HG03139 (cell line): ENCODE measurements at regions not wholly inside any gene's neighbourhood (a gene's known extent, or its start where the extent isn't known, plus 50 kb on each side); places are given as distances from the start of the nearest gene placed in this dataset.

Experiments
- ATAC-seq: cut with Tn5 transposase; IDR thresholded peaks from one replicate; pipeline ENCODE4 v1.9.1; 2021; ENCODE audit not compliant: unreplicated experiment

- ATAC-seq: no peak
Measured at GRCh38 chr6:8527818-8528217, 92.5 kb upstream of the SLC35B3 start.

GRCh38 chr6:8526624-8527023, 91.3 kb upstream of the SLC35B3 start:
- ATAC-seq: no peak

GRCh38 chr6:8525370-8525769, 90.0 kb upstream of the SLC35B3 start:
- no peak for ATAC-seq

GRCh38 chr6:8513174-8513573, 77.8 kb upstream of the SLC35B3 start:
- ATAC-seq: no peak

DNA sequence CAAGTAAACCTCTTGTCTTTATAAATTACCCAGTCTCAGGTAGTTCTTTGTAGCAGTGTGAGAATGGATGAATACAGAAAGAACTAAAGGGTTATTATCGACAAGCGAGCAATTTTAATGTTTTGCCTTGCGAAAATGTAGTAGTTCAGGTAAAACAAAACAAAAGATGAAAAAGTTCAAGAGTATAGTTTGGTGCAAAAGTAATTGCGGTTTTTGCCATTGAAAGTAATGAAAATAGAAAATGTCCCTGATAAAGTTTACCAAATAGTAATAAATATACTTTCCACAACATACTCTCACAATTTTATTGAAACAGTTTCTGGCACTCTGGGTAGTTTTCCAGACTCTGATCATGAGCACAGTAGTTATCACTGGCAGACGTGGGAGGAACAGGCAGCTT, 71.9 kb upstream of the SLC35B3 start:
- ATAC-seq: no peak

DNA sequence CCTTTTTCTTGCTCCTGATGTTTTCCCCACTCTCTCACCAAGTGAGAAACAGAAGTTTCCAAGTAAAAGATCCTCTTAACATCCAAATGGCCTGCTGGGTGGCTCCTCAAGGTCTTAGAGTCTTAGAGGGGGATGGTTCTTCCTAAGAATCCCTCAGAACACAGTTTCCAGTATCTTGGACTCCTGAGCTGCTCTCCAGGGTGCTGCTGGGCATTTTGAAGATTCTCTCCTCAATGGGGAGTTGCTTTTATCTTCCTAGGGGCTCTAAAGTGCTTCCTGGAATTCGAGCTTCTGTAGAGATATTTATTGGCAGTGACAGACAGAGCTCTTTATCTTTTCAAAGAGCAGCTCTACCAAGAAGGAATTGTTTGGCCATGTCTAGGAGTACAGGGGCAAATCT, 70.8 kb upstream of the SLC35B3 start:
- no peak for ATAC-seq

DNA sequence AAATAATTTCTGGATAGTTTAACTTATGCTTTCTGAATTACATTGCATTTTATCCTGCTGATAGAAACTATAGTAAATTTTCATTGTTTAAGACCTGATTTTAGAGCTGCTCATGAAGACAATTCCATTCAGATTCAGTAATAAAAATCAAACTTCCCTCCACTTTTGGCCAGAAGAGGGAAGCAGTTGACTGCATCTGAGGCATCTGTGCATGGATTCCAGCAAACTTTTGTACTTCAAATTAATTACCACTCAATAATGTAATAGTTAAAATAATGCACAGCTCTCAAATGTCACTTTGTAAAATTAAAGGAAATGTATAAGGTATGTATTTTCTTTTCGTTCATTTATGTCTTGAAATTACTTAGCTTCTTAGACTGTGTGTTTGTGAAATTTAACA, 64.2 kb upstream of the SLC35B3 start:
- ATAC-seq: no peak

DNA sequence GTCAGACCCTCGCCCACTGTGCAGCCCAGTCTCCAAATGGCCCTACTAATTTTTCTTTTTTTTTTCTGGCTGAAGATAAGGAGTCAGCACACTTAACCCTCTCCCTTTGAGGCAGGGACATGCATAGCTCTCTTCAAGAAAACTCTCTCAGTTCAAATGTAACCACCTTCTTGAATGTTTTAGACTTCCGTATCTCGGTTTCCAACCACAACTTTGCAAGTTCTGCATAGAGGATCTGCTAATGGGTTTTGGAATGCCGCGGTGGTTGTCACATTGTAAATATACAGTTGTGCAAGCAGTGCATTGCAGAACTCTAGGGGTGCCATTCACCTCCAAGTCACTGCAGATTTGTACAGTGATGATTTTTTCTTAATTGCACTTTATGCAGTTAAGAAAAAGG, 59.4 kb upstream of the SLC35B3 start:
- no peak for ATAC-seq

DNA sequence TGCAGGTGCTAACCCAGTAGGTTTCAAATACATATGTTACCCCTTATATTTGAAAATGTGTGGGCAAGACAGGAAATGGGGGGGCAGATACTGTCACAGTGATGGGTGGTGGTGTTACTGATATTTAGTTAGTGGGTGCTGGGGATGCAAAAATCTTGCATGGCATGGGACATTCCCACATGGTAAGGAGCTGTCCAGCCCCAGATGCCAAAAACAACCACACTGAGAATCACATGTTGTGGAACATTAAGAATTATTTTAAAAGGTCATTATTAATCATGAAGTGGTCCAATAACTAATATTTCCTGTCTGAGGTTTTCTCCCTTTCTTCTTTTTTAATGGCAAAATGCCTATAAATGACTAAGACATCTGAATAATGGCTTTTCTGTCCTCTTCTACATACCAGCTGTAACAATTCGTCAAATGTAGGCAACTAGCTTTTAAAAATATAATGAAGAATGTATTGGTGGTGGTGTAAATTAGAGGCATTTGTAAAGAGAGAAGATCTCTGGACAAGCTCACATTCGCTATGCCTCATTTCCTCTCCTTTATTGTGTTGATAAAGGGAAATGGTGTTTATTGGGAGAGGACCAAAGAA, 57.3 kb upstream of the SLC35B3 start:
- ATAC-seq: no peak
